ENCODE measurements at regions not wholly inside any gene's neighbourhood (a gene's known extent, or its start where the extent isn't known, plus 50 kb on each side); places are given as distances from the start of the nearest gene placed in this dataset.

DNA sequence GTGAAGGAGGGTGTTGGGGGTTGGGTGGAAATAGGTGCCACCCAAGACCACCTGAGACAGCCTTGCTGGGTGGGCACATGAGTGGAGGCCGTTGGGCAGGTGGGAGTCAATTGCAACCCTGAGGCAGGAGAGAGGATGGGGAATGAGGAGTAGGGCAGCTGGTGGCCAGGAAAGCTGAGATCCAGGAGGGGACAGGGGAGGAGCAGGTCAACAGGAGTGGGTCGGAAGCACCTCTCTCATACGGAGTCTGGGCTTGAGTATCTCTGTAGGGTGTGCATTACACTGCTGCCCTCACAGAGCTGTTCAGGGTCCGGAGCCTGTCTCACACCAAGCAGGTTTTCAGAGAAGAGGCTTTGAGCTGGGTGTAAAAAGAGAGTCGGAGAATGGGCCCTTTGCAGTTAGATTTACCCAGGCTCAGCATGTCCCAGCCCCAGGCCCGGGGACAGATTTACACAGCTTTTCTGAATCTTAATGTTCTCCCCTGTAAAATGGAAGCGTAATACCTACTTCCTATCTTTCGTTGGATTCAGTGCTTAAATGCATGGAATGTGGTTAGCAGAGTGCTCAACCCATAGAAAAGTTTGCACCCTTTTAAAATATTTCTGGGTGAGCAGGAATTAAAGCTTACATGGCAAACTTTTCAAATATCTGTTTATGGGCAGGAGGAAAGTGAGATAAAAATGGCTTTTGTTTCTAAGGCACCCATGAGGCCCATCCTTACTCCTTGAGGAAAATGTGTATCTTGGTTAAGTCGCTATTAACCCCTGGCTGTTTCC is 144.0 kb upstream of the MYCN start:
- DNase-seq: no peak

DNA sequence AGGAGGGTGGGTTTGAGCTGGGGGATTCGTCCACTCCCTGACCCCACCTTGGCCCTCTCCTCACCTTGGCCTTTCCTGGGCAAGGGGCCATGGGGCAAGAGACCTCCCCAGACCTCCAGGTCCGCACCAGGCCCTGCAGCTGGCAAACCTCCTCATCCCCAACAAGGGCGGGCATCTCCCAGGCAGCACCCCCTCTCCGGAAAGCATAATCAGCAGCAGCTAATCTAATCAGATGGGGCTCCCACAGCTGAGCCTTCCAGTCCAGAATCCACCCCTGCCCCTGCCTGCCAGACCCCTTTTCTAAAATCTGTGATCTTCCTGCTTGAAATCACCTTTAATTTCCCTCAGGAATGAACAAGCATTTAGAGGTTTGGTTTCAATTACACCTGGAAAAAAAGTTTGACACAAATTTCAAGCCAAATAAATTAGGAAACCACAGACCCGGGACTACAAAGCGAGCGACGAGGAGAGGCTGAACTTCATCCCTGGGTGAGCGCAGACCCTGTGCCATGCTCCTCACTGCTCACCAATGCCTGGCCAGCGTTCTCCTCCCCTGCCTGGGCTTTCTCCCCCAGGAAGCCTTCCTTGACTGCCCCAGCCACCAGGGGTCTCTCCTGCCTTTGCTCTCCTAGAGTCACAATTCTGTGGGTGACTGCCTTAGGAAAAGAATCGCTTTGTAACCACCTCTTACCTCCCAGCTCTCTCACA is 143.0 kb upstream of the MYCN start:
- no peak for DNase-seq

DNA sequence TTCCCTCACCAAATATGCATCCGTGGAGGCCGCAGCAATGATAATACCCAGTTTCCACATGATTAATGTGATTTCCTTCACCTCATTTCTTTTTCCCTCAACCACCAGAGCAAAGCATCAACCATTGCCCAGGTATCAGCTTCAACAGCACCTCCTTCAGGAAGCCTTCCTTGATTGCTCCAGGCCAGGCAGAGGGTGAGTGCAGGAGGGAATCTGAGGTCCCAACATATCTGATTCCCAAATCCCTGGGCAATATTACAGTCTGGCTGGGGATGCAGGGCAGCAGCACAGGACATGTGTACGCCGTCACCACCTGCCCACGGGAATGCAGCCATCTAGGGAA is 142.4 kb upstream of the MYCN start:
- DNase-seq: no peak

DNA sequence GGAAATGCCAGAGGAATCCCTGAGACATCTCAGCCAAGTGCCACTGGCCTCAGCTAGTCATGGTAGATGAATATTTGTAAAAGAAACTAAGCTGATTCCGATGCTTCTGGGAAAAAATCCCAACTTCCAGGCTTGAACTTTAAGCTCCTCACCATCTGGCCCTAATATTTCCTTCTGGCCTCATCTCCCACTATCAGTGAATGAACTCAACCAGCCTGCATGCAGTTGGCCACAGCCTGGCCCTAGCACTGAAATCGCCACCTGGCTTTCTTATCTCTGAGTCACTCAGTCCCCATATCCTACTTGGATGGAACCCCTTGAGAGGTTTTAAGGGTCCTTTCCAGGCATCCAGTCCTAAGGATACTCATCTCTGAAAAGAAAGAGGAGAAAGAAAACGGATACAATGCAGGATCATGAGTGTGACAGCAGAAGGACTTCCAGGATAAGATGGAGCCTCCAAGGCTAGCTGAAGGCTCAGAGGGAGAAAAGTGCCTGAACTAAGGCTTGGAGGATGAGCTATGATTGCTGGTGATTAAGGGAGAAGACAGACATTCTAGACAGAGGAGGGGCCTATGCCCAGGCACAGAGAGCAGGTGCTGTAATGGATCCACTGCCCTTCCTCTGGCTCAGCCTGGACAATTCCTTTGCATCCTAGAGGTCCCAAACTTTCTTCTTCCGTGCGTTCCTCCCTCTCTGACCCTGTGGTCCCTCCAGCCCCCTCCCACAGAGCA is 141.5 kb upstream of the MYCN start:
- no peak for DNase-seq

DNA sequence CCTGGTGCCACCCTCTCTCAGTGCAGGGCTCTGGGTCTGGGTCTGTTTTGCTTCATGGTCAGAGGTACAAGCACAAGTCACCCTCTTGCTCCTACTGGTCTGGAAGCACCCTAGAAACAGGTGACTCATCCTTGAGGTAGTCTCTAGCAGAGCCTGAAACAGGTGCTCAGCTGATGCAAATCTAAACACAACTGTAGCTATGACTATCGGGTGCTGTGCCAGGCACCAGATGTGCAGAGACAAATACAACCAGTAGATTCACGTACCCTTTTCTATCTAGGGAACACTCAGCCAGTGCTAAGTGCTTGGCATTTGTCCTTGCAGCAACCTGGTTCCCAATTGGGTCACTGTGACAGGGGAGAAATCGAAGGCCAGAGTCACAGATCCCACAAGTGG is 140.9 kb upstream of the MYCN start:
- DNase-seq: no peak

DNA sequence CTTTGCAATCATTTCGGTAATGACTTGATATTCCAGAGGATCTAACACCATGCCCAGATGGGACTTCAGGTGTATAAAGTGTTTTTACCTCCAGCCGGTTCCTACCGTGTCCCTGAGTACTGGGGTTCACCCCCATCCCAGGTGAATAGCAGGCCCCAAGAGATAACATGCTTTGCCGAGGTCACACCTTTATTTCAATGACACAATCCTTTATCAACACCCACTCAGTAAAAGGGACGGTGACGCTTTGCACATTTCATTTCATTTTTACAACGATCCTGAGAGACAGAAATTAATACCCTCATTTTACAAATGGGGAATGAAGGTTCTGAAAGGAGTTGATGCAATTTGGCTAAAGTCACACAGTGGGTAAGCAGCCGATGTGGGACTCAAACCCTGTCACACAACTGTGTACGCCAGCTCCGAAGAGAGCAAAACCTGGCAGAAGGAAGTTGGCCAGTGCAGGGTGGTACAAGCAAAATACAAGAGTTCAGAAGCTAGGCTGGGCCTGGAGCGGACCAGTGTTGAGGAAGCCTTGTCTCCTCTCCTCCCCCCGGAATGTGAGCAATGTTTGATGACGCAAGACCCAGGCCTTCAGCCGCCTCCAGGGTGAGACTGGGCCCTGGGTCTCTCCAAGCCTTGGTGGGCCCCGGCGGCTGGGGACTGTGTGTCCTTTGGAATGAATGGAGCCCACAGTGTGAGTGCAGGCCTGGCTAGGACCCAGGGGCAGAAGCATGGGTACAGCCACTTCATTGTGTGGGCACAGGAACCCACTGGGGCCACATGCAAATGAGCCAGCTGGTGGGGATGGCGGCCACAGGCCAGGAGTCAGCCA is 139.6 kb upstream of the MYCN start:
- DNase-seq: no peak

DNA sequence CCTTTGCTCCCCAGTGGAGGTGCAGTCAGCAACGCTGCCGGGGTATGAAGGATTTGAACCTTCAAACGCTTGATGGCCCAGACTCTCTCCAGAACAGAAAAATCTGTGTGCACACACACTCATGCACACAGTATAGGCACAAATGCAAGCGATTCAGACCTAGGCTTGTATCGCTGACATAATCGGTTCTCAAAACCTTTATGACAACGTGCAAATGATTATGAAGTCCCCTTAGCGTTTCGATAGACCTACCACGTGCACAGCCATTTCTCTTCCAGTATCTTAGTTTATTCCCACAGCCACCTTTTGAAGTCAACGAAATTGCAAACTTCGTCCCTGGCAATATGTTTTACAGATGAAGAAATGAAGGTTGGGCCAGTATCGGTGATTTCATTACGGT is 138.9 kb upstream of the MYCN start:
- DNase-seq: no peak

DNA sequence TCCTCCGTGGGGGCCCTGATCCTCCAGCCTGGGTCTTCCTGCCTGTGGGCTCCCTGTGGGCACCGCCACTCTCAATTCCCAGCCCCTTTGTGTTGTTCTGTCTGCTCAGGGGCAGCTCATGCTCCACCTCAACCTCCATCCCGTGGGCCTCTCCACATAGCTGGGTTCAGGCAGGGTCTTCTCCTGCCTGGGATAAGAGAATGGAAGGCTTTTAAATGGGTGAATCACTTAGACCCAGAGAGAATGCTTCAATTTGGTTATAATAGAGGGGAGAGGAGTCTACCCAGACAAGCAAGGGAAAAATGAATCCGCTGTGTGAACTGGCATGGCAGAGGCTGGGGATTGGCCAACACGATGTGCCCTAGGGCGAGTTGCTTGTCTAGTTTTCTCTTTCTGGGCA is 138.4 kb upstream of the MYCN start:
- DNase-seq: no peak

DNA sequence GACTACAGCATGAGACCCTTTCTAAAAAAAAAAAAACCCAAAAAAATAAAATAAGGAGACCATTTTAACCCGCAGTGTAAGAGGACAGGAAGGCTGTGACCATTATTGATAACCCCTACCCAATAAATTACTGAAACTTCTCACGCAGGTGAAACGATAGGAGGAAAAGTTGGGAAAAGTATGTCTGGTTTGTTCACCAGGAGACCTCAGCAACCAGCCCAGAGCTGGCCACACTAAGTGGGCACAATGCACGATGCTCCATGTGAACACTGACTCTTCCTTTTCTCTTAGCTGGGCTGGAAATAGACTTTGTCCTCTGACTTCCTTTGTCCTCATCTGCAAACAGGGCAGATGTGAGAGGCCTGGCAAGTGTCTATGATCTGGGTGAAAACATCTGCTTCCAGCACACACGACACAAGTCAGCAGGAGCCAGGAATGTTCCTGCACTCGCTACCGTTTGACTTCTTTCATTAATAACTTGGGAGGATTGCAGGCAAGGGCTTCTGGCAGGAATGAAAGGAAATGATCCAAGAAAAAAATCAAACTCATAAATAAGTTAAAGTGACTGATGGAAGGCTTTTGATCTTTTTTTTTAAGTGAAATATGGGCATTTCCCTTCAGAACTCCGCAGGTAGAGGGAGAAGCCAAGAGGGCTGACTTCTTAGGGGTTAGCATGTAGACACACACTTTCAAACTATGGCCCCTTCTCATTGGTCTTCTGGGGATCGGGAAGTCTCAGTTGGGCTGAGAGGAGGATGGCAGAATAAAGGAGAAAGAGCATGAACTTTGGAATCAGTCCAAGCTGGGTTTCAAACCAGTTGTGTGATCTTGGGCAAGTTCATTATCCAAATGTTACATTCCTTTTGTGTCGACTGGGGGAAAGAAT is 137.4 kb upstream of the MYCN start:
- no peak for DNase-seq

DNA sequence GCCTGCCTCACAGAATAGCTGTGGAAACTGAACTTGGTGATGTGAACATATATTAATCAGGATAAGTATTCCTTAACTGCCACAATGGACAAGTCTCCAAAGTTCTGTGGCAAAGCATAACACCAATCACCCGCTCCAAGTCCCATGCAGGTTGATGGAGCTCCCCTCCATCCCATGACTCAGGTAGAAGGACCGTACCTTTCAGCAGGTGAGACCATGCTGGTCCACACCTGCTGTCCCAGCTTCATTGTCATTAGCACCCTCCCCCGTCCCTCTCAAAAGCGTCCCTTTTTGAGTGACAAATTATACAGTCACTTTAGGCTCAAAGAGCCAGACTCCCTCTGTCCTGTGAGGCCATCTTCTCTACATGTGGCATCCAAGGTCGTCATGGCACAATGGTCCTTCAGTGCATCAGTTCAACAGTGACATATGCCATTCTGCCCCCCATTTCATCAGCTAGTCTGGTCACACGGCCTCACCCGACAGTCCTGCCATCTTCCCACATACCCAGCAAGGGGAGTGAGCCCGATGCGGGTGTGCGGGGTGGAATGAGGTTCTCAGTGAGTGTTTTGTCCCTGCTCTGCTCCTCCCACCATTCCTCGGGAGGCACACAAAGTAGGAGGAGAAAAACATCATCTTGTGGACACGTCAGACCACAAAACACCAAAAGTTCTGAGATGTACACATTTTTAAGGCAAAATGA is 136.7 kb upstream of the MYCN start:
- DNase-seq: no peak

DNA sequence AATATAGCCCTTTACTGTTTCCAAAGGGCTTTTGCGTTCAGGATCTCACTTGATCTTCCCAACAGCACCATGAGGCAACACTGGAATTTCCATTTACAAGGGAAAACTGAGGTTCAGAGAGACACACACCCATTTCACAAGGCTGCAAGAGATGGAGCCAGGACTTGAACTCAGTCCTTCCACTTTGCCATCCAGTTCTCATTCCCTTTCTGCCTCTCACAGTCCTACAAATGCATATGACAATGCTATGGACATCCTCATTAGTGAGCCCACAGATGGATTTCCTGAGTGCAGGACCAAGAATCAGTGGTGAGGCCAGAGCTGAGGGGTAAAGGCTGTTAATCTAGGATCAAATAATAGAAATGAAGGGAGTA is 136.1 kb upstream of the MYCN start:
- no peak for DNase-seq

DNA sequence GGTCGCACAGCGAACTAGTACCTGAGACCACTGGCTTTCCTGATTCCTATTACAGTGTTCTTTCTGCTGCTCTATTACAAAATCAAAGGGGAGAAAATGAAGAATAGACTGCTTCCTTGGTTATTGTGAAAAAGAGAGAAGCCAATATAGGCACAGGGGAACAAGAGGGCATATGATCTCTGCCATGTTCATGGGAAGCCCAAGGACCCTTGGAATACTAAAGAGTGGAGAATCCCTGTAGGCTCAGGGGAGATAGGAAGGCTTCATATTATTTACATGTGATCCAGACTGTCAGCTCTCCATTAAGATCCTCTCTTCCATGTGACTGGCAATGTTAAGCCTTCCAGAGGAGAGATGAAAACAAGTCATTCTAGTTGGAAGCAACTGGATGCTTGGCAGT is 135.7 kb upstream of the MYCN start:
- no peak for DNase-seq

DNA sequence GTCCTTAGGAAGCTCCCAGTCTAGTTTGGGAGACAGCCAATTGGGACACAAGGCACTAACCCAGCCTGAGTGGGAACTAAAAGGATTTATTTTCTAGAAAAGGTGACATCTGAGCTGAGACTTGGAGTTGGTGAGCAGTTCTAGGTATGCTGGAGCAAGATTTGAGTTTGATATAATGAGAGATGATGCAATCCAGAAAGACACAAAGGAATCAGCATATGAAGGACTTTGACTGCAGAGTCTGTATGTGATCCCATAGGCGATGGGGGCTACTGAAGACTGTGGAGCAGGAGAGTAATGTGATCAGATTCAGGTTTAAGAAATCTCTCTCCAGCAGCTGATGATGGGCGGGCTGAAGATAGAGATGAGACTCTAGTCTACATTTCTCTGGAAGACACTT is 135.1 kb upstream of the MYCN start:
- DNase-seq: no peak

DNA sequence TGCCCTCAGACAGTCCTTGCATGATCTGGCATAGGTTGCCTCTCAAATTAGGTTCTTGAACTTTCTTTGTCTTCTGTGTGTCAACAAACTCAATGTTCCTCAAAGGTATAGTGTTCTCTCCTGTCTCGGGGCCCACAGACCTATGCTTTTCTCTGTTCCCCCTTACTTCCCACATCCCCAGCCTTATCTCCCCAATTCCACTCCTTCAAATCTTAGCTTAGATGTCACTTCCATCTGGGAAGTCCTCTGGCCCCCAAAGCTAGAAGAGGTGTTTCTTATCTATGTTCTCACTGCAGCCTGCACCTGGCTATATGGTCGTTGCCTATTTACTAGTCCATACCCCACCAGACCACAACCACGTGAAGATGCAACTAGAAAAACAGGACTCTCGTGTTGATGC is 134.6 kb upstream of the MYCN start:
- DNase-seq: no peak

DNA sequence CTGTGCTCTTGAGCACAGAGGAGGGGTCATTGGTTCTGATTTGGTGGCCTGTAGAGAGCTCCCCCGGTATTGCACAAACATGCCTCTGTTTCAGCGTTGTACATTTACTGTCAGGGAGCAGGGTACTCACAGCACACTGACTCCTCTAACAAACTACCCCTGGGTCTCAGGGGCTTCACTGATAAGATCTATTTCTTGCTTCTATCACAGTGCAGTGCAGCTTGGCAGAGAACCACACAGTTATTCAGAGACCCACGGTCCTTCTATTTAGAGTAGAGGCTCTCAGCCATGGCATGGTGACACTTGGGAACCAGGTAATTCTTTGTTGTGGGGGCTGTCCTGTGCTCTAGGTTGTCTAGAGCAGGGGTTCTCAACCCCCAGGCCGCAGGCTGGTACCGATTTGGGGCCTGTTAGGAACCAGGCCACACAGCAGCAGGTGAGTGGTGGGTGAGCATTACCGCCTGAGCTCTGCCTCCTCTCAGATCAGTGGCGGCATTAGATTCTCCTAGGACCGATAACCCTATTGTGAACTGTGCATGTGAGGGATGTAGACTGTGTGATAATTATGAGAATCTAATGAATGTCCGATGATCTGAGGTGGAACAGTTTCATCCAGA is 133.4 kb upstream of the MYCN start:
- DNase-seq: no peak

DNA sequence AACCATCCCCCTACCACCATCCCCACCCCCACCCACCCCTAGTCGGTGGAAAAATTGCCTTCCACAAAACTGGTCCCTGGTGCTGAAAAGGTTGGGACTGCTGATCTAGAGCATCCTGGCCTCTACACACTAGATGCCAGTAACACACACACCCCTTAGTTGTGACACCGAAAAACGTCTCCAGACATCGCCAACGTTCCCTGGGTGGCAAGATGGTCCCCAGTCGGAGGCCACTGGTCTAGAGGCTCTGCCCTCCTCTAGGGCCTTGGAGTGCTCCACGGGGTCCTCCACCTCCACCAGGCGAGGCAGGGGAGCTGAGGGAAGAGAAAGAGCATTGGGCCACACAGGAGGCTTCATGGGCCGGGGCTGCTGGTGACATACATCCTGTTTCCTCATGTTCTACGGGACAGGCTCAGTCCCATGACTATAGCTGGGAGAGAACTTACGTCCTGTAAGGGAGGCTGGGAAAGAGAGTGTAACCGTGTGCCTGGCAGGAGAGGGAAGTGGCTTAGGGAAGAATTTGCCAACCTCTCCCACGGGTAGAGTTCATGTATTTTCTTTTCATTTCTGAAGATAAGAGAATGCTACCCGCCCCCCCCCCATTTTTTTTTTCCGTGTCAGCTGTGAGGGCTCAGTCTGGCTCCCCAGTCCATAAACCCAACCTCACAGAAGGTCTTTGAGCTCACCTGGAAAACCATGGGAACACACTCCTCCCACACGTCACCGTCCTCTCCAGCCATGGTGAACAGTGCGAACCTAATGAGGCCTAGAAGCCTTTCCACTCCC is 132.7 kb upstream of the MYCN start:
- no peak for DNase-seq

DNA sequence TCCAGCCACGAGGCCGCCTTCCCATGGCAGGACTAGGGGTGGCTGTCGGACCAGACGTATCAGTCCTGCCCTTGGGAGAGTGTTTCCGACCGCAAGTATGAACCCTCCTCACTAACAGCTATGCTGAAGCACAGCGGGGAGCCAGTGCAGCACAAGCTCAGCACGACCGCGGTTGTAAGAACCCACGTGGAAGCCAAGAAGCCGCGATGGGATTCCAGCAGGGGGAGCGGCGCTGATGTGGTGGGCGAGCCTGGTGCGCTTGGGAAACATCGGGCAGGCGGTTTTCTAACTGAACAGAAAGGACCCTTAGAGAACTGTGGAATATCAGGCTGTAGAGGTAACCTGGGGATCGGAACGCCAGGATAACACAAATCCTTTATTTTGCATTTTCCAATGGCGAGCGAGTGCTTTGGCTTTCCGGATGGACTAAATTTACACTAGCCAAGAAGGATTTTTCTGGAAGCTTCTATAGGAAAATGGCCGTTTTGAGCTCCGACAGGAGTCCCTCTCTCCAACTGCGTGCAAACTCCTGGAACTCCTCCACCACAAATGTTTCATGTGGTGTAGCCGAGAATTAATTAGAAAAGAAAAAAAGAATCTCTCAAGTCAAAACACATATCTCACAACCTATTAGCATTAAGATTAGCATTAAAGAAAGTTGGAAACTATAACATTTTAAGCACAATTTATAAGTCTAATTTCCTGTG is 132.0 kb upstream of the MYCN start:
- no peak for DNase-seq

DNA sequence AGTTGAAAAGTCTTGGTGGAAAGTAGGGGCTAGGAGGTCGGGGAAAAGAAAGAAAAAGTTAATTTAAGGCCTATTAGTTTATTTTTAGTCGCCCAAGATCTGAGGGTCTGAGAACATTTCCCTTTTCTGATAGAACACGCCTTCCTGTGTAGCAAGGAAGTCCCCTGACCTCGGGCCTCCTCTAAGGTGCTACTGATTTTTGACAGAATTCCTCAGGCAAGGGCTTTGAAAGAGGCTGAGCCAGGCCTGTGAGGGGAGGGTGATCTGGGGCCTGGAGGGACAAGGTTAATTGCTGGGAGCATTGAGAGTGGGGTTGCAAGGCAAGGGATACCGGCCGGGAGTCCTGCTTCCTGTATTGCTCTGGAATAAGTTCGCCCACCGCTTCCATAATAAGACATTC is 131.4 kb upstream of the MYCN start:
- no peak for DNase-seq

DNA sequence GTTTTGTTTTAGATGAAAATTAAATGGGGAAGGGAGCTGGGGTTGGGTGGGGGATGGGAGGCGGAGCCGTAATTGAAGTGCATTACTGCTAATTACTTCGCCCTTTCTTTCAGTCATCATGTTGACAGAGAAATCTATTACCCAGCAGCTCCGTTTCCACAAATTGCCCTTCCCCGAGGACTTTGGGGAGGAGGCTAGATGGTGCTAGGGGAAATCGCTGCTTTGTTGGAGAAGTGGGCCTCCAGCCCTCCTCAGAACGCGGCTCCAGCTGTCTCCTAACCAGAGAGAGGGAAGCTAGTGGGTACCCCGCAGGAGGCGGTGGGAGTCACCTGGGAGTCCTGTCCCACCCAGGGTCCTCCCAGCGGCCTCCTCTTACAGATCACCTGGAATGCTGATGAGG is 130.9 kb upstream of the MYCN start:
- no peak for DNase-seq

Measured in NCI-H2081 (cell line).